ENCODE measurements at regions not wholly inside any gene's neighbourhood (a gene's known extent, or its start where the extent isn't known, plus 50 kb on each side); places are given as distances from the start of the nearest gene placed in this dataset.

DNA sequence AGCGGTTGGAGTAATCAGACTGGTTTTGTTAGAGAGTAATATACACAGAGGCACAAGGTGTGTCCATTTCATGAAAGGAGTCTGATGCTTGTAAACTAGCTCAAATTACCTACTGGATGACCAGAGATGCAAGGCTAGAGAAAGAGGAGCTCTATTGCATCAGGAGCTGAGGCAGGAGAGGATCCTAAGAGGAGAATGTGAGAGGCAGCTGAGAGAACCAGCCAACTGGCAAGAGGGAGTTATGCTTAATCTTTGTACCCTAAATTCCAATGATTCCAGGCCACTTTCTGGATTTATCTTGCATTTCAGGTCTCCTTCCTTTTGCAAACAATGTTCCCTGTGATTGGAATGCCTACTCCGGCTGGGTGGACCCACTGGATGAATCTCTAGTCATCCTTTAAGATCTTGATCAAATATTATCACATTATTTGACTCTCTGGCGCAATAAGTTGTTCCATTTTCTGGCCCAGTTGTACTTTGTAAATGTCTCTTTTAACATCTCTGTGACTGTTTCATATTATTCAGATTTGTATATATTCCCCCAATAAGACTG lies 57.5 kb upstream of the PTPN12 start:
- no peaks in the 10 kb centered on the region for H3K36me3 ChIP-seq (ENCODE audit: control insufficient read depth in 4 of 4, insufficient read depth in 4 of 4, low read length in 4 of 4)
- TF ChIP-seq, protein P1, sequence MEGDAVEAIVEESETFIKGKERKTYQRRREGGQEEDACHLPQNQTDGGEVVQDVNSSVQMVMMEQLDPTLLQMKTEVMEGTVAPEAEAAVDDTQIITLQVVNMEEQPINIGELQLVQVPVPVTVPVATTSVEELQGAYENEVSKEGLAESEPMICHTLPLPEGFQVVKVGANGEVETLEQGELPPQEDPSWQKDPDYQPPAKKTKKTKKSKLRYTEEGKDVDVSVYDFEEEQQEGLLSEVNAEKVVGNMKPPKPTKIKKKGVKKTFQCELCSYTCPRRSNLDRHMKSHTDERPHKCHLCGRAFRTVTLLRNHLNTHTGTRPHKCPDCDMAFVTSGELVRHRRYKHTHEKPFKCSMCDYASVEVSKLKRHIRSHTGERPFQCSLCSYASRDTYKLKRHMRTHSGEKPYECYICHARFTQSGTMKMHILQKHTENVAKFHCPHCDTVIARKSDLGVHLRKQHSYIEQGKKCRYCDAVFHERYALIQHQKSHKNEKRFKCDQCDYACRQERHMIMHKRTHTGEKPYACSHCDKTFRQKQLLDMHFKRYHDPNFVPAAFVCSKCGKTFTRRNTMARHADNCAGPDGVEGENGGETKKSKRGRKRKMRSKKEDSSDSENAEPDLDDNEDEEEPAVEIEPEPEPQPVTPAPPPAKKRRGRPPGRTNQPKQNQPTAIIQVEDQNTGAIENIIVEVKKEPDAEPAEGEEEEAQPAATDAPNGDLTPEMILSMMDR (IDR thresholded peaks at IDR 0.05; ENCODE audit: control extremely low read depth, extremely low read depth), result no peak
- ATAC-seq (ENCODE audit: insufficient read depth, low FRiP score) (no peak), DNase-seq (no peak)
- H3K9me3 ChIP-seq (ENCODE audit: control insufficient read depth in 4 of 4, insufficient read depth in 3 of 4, low read length in 3 of 4), result no peaks in the 10 kb centered on the region
- no peak overlapping the region for H3K4me3 ChIP-seq
- no peaks in the 10 kb centered on the region for H3K4me1 ChIP-seq (ENCODE audit: control insufficient read depth in 5 of 5, insufficient read depth in 5 of 5, low read length in 5 of 5)
- H3K27me3 ChIP-seq (ENCODE audit: control insufficient read depth in 3 of 3, insufficient read depth in 3 of 3, low read length in 2 of 3), result no peaks in the 10 kb centered on the region
- H3K9ac ChIP-seq (ENCODE audit: insufficient read depth in 1 of 2, low read length in 2 of 2), result no peak overlapping the region
- WGBS, 2 donors, result 74 to 90% methylated on average over 3 of the region's 3 CpGs
- H3K27ac ChIP-seq (ENCODE audit: low read depth in 1 of 2, low read length in 1 of 2), result no peak overlapping the region

DNA sequence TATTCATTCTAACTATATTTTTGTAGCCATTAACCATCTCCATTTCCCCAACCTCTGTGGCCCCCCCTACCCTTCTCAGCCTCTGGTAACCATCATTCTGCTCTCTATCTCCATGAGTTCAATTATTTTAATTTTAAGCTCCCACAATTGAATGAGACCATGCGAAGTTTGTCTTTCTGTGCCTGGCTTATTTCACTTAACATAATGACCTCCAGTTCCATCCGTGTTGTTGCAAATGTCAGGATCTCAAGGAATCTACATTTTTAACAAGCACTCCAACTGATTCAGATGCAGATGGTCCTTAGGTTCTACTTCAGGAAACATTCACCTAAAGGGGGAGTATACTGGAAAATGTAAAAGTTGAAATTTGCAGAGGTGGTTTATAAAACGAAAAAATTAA lies 60.2 kb upstream of the PTPN12 start:
- H3K9me3 ChIP-seq (ENCODE audit: control insufficient read depth in 4 of 4, insufficient read depth in 3 of 4, low read length in 3 of 4), result no peaks in the 10 kb centered on the region
- DNase-seq (no peak), ATAC-seq (ENCODE audit: insufficient read depth, low FRiP score) (no peak)
- no peak overlapping the region for H3K27ac ChIP-seq (ENCODE audit: low read depth in 1 of 2, low read length in 1 of 2)
- H3K4me3 ChIP-seq, result no peak overlapping the region
- no peaks in the 10 kb centered on the region for H3K27me3 ChIP-seq (ENCODE audit: control insufficient read depth in 3 of 3, insufficient read depth in 3 of 3, low read length in 2 of 3)
- H3K36me3 ChIP-seq (ENCODE audit: control insufficient read depth in 4 of 4, insufficient read depth in 4 of 4, low read length in 4 of 4), result no peaks in the 10 kb centered on the region
- TF ChIP-seq, protein P1 (IDR thresholded peaks at IDR 0.05; ENCODE audit: control extremely low read depth, extremely low read depth), result no peak
- H3K4me1 ChIP-seq (ENCODE audit: control insufficient read depth in 5 of 5, insufficient read depth in 5 of 5, low read length in 5 of 5), result no peaks in the 10 kb centered on the region
- WGBS, 2 donors, result 84 to 89% methylated on average over 3 of the region's 3 CpGs
- no peak overlapping the region for H3K9ac ChIP-seq (ENCODE audit: insufficient read depth in 1 of 2, low read length in 2 of 2)

GRCh38 chr7:77475181-77475580 lies 59.0 kb upstream of the GSAP start:
- Histone ChIP-seq H3K27me3 (ENCODE audit: control insufficient read depth in 3 of 3, insufficient read depth in 3 of 3, low read length in 2 of 3) (no peaks in the 10 kb centered on the region), H3K4me1 (ENCODE audit: control insufficient read depth in 5 of 5, insufficient read depth in 5 of 5, low read length in 5 of 5) (no peaks in the 10 kb centered on the region), H3K9ac (ENCODE audit: insufficient read depth in 1 of 2, low read length in 2 of 2) (no peak overlapping the region), H3K36me3 (ENCODE audit: control insufficient read depth in 4 of 4, insufficient read depth in 4 of 4, low read length in 4 of 4) (no peaks in the 10 kb centered on the region), H3K27ac (ENCODE audit: low read depth in 1 of 2, low read length in 1 of 2) (no peak overlapping the region), H3K9me3 (ENCODE audit: control insufficient read depth in 4 of 4, insufficient read depth in 3 of 4, low read length in 3 of 4) (no peaks in the 10 kb centered on the region), H3K4me3 (no peak overlapping the region)
- TF ChIP-seq, protein P1 (IDR thresholded peaks at IDR 0.05; ENCODE audit: control extremely low read depth, extremely low read depth), result no peak
- DNase-seq, result no peak
- no peak for ATAC-seq (ENCODE audit: insufficient read depth, low FRiP score)

DNA sequence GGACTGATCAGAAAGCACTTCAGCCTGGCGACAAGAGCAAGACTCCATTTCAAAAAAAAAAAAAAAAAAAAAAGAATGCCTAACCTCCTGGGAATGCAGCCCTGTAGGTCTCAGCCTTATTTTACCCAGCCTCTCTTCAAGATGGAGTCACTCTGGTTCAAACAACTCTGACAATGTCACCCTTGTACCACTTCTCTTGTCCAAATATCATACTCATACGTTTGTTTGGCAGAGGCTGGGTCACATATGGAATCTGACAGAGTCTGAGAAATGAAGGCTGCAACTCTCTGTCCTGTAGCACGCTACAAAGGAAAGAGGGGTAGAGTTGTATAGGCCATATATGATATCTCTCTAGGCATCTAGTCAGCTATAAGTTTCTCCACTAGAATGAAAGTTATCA lies 58.6 kb upstream of the GSAP start:
- WGBS, 2 donors, result 80 to 87% methylated on average over 3 of the region's 3 CpGs
- Histone ChIP-seq H3K4me1 (ENCODE audit: control insufficient read depth in 5 of 5, insufficient read depth in 5 of 5, low read length in 5 of 5) (no peaks in the 10 kb centered on the region), H3K27me3 (ENCODE audit: control insufficient read depth in 3 of 3, insufficient read depth in 3 of 3, low read length in 2 of 3) (no peaks in the 10 kb centered on the region), H3K27ac (ENCODE audit: low read depth in 1 of 2, low read length in 1 of 2) (no peak overlapping the region), H3K36me3 (ENCODE audit: control insufficient read depth in 4 of 4, insufficient read depth in 4 of 4, low read length in 4 of 4) (no peaks in the 10 kb centered on the region), H3K9me3 (ENCODE audit: control insufficient read depth in 4 of 4, insufficient read depth in 3 of 4, low read length in 3 of 4) (no peaks in the 10 kb centered on the region), H3K4me3 (no peak overlapping the region), H3K9ac (ENCODE audit: insufficient read depth in 1 of 2, low read length in 2 of 2) (no peak overlapping the region)
- TF ChIP-seq, protein P1 (IDR thresholded peaks at IDR 0.05; ENCODE audit: control extremely low read depth, extremely low read depth), result no peak
- DNase-seq (no peak), ATAC-seq (ENCODE audit: insufficient read depth, low FRiP score) (no peak)

Measured in lung (tissue), 11 donors.